Ovary (tissue), 3 donors: ENCODE measurements at regions not wholly inside any gene's neighbourhood (a gene's known extent, or its start where the extent isn't known, plus 50 kb on each side); places are given as distances from the start of the nearest gene placed in this dataset.

Source experiments
- EP300 ChIP-seq: sonication (generic); formaldehyde crosslinking; IDR thresholded peaks from one replicate; pipeline ENCODE4 v1.6.1; 2017; ENCODE audit warnings: antibody characterized with exemption
- TF ChIP-seq, protein P1 (sequence below), 3 donors: fragments of 450-650 bp in 2 of 3; fragments of 200-600 bp in 1 of 3; IDR thresholded peaks; one replicate each; pipeline versions ENCODE4 v1.5.1 to v1.8.0; 2016 to 2022; ENCODE audit warnings: antibody characterized with exemption in 3 of 3, mild to moderate bottlenecking in 1 of 3
- donor health status: DM: no; HTN: no; CAD: no.

DNA sequence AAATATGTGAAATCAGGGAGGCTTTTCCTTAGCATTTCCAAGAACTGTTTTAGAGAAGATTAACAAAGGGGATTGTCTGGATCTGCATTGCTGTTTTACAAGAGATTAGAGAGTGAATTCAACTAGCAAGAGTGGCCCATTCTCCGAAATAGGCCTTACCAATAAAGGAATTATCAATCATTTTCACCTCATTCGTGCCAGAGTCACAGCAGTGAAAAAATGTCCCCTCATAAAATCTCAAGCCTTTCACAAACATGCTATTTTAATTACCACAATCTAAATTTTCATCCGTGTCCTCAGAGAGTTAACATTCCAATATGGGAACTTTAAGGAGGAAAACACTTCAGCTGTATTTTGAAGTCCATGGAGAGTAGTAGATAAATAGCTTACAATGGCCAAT is 979.6 kb downstream of the RPA4 start:
- TF ChIP-seq, protein P1, sequence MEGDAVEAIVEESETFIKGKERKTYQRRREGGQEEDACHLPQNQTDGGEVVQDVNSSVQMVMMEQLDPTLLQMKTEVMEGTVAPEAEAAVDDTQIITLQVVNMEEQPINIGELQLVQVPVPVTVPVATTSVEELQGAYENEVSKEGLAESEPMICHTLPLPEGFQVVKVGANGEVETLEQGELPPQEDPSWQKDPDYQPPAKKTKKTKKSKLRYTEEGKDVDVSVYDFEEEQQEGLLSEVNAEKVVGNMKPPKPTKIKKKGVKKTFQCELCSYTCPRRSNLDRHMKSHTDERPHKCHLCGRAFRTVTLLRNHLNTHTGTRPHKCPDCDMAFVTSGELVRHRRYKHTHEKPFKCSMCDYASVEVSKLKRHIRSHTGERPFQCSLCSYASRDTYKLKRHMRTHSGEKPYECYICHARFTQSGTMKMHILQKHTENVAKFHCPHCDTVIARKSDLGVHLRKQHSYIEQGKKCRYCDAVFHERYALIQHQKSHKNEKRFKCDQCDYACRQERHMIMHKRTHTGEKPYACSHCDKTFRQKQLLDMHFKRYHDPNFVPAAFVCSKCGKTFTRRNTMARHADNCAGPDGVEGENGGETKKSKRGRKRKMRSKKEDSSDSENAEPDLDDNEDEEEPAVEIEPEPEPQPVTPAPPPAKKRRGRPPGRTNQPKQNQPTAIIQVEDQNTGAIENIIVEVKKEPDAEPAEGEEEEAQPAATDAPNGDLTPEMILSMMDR (IDR thresholded peaks at IDR 0.05), result no peak
- no peak for TF ChIP-seq EP300
